SK-N-SH treated with all-trans-retinoic acid at 6 μM for 48 hours (cell line): ENCODE measurements at regions not wholly inside any gene's neighbourhood (a gene's known extent, or its start where the extent isn't known, plus 50 kb on each side); places are given as distances from the start of the nearest gene placed in this dataset.

Source experiments
- ATAC-seq: fragments of 200-7000 bp; cut with Tn5 transposase; 3 replicates; pipeline ENCODE4 v1.9.1; 2020; ENCODE audit warnings: mild to moderate bottlenecking, moderate library complexity
- ARNTL ChIP-seq: fragments of 450-650 bp; formaldehyde crosslinking; IDR thresholded peaks from 2 replicates; pipeline ENCODE4 v1.5.0; 2020; ENCODE audit warnings: low read depth, mild to moderate bottlenecking, moderate library complexity, borderline replicate concordance
- CSDC2 ChIP-seq: fragments of 250-450 bp; sonication (Bioruptor Pico); IDR thresholded peaks from 2 replicates; pipeline ENCODE4 v1.5.0; 2020; ENCODE audit warnings: mild to moderate bottlenecking, moderate library complexity
- ESRRG ChIP-seq: fragments of 250-450 bp; sonication (Bioruptor Pico); IDR thresholded peaks from 2 replicates; pipeline ENCODE4 v1.6.1; 2021; ENCODE audit warnings: mild to moderate bottlenecking
- ISL1 ChIP-seq: fragments of 250-450 bp; sonication (Bioruptor Pico); IDR thresholded peaks from 2 replicates; pipeline ENCODE4 v2.1.2; 2022; ENCODE audit warnings: mild to moderate bottlenecking, moderate library complexity
- OSR1 ChIP-seq: fragments of 250-450 bp; sonication (Bioruptor Pico); IDR thresholded peaks from 2 replicates; pipeline ENCODE4 v1.8.0; 2022; ENCODE audit warnings: moderate library complexity, mild to moderate bottlenecking, inconsistent platforms
- RARB ChIP-seq: fragments of 250-450 bp; sonication (Bioruptor Pico); IDR thresholded peaks from 2 replicates; pipeline ENCODE4 v1.8.0; 2021; ENCODE audit warnings: mild to moderate bottlenecking, moderate library complexity
- SNAI2 ChIP-seq: fragments of 250-450 bp; sonication (Bioruptor Pico); IDR thresholded peaks from 2 replicates; pipeline ENCODE4 v1.5.0; 2020; ENCODE audit warnings: mild to moderate bottlenecking, moderate library complexity
- TCF4 ChIP-seq: fragments of 250-450 bp; sonication (Bioruptor Pico); IDR thresholded peaks from 2 replicates; pipeline ENCODE4 v1.8.0; 2021; ENCODE audit warnings: mild to moderate bottlenecking, moderate library complexity, borderline replicate concordance
- TOX ChIP-seq: fragments of 250-450 bp; sonication (Bioruptor Pico); IDR thresholded peaks from 2 replicates; pipeline ENCODE4 v1.8.0; 2021; ENCODE audit warnings: mild to moderate bottlenecking, moderate library complexity, borderline replicate concordance
- ZC3H10 ChIP-seq: fragments of 250-450 bp; sonication (Bioruptor Pico); IDR thresholded peaks from 2 replicates; pipeline ENCODE4 v1.5.1; 2021; ENCODE audit warnings: mild to moderate bottlenecking, moderate library complexity
- ZFP30 ChIP-seq: fragments of 450-650 bp; formaldehyde crosslinking; IDR thresholded peaks from 2 replicates; pipeline ENCODE4 v1.5.0; 2022; ENCODE audit warnings: mild to moderate bottlenecking, moderate library complexity
- ZNF565 ChIP-seq: fragments of 450-650 bp; formaldehyde crosslinking; conservative IDR thresholded peaks from 2 replicates; pipeline ENCODE4 v1.5.0; 2020; ENCODE audit warnings: low read depth, mild to moderate bottlenecking, moderate library complexity
- ZNF70 ChIP-seq: fragments of 450-650 bp; formaldehyde crosslinking; IDR thresholded peaks from 2 replicates; pipeline ENCODE4 v1.5.0; 2020; ENCODE audit warnings: mild to moderate bottlenecking, moderate library complexity
- ZNF8 ChIP-seq: fragments of 450-650 bp; formaldehyde crosslinking; IDR thresholded peaks from 2 replicates; pipeline ENCODE4 v1.5.0; 2020; ENCODE audit warnings: mild to moderate bottlenecking, moderate library complexity
- TF ChIP-seq, protein P1 (sequence below): fragments of 250-450 bp; sonication (Bioruptor Pico); IDR thresholded peaks from 2 replicates; pipeline ENCODE4 v1.8.0; 2021; ENCODE audit warnings: low read depth, mild to moderate bottlenecking, moderate library complexity, borderline replicate concordance
- TF ChIP-seq, protein P2 (sequence below): fragments of 250-450 bp; sonication (Bioruptor Pico); IDR thresholded peaks from 2 replicates; pipeline ENCODE4 v1.5.1; 2021; ENCODE audit warnings: mild to moderate bottlenecking, moderate library complexity
- TF ChIP-seq, protein P3 (sequence below): fragments of 250-450 bp; sonication (Bioruptor Pico); IDR thresholded peaks from 2 replicates; pipeline ENCODE4 v1.5.0; 2020; ENCODE audit warnings: mild to moderate bottlenecking, moderate library complexity
- TF ChIP-seq, protein P4 (sequence below): fragments of 250-450 bp; sonication (Bioruptor Pico); IDR thresholded peaks from 2 replicates; pipeline ENCODE4 v1.5.1; 2020; ENCODE audit warnings: low read depth, mild to moderate bottlenecking, moderate library complexity
- TF ChIP-seq, protein P5 (sequence below): fragments of 250-450 bp; sonication (Bioruptor Pico); IDR thresholded peaks from 2 replicates; pipeline ENCODE4 v1.8.0; 2020; ENCODE audit warnings: mild to moderate bottlenecking, moderate library complexity, borderline replicate concordance

DNA sequence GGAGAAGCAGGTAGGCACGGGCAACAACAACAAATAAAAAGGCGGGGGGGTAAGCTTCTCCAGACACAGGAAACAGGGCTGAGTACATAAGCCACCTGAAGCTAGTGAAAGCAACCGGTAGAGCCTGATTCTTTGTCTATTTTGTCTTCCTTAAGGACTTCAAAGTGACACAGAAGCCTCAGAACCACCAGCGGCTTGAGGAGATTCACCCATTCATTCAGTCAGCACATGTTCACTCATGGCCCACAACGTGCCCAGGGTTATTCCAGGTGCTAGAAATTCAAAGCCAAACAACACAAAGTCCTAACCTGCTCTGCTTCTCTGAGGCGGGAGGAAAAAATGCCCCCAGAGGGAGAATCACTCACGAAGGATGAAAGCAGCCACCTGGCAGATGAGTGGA is 69.3 kb upstream of the C7orf33 start:
- ATAC-seq: no peak
- TF ChIP-seq ZNF8 (CRISPR knock-in tag): no peak
- TF ChIP-seq, protein P1, sequence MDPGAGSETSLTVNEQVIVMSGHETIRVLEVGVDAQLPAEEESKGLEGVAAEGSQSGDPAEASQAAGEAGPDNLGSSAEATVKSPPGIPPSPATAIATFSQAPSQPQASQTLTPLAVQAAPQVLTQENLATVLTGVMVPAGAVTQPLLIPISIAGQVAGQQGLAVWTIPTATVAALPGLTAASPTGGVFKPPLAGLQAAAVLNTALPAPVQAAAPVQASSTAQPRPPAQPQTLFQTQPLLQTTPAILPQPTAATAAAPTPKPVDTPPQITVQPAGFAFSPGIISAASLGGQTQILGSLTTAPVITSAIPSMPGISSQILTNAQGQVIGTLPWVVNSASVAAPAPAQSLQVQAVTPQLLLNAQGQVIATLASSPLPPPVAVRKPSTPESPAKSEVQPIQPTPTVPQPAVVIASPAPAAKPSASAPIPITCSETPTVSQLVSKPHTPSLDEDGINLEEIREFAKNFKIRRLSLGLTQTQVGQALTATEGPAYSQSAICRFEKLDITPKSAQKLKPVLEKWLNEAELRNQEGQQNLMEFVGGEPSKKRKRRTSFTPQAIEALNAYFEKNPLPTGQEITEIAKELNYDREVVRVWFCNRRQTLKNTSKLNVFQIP (CRISPR knock-in tag): no peak
- no peak for TF ChIP-seq ISL1 (CRISPR knock-in tag)
- TF ChIP-seq ZNF70 (CRISPR knock-in tag): no peak
- TF ChIP-seq TOX (CRISPR knock-in tag): no peak
- no peak for TF ChIP-seq SNAI2
- TF ChIP-seq ZC3H10 (CRISPR knock-in tag): no peak

DNA sequence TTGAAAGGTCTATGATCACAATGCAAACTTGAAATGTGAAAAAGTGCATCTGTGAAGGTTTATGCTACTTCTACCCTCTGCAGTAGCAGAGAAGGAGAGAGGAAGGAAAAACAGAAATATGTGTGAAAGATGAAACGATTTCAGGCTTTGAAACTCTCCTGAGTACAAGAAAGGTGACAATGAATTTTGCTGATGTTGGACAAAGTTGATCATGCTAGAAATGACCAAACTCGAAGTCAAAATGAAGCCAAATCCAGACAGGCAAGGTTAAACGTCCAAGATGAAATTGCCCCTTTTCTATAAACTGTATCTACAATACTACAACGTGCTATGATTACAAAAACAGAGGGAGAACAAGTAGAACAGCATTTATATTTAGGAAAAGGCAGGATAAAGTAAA is 67.0 kb upstream of the C7orf33 start:
- no peak for ATAC-seq

More for the DNA sequence above, 67.0 kb upstream of the C7orf33 start:
- no peak for TF ChIP-seq RARB (CRISPR knock-in tag)
- no peak for TF ChIP-seq TOX (CRISPR knock-in tag)
- TF ChIP-seq ZC3H10 (CRISPR knock-in tag): no peak
- TF ChIP-seq, protein P1 (CRISPR knock-in tag): no peak
- no peak for TF ChIP-seq ZFP30
- no peak for TF ChIP-seq SNAI2
- no peak for TF ChIP-seq ISL1 (CRISPR knock-in tag)
- TF ChIP-seq ZNF565 (CRISPR knock-in tag): no peak
- no peak for TF ChIP-seq ARNTL
- no peak for TF ChIP-seq ZNF8 (CRISPR knock-in tag)
- TF ChIP-seq OSR1 (CRISPR knock-in tag): no peak
- TF ChIP-seq, protein P2, sequence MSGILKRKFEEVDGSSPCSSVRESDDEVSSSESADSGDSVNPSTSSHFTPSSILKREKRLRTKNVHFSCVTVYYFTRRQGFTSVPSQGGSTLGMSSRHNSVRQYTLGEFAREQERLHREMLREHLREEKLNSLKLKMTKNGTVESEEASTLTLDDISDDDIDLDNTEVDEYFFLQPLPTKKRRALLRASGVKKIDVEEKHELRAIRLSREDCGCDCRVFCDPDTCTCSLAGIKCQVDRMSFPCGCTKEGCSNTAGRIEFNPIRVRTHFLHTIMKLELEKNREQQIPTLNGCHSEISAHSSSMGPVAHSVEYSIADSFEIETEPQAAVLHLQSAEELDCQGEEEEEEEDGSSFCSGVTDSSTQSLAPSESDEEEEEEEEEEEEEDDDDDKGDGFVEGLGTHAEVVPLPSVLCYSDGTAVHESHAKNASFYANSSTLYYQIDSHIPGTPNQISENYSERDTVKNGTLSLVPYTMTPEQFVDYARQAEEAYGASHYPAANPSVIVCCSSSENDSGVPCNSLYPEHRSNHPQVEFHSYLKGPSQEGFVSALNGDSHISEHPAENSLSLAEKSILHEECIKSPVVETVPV: no peak
- TF ChIP-seq, protein P3, sequence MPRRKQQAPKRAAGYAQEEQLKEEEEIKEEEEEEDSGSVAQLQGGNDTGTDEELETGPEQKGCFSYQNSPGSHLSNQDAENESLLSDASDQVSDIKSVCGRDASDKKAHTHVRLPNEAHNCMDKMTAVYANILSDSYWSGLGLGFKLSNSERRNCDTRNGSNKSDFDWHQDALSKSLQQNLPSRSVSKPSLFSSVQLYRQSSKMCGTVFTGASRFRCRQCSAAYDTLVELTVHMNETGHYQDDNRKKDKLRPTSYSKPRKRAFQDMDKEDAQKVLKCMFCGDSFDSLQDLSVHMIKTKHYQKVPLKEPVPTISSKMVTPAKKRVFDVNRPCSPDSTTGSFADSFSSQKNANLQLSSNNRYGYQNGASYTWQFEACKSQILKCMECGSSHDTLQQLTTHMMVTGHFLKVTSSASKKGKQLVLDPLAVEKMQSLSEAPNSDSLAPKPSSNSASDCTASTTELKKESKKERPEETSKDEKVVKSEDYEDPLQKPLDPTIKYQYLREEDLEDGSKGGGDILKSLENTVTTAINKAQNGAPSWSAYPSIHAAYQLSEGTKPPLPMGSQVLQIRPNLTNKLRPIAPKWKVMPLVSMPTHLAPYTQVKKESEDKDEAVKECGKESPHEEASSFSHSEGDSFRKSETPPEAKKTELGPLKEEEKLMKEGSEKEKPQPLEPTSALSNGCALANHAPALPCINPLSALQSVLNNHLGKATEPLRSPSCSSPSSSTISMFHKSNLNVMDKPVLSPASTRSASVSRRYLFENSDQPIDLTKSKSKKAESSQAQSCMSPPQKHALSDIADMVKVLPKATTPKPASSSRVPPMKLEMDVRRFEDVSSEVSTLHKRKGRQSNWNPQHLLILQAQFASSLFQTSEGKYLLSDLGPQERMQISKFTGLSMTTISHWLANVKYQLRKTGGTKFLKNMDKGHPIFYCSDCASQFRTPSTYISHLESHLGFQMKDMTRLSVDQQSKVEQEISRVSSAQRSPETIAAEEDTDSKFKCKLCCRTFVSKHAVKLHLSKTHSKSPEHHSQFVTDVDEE: no peak
- TF ChIP-seq ZNF70 (CRISPR knock-in tag): no peak
- no peak for TF ChIP-seq ESRRG (CRISPR knock-in tag)
- no peak for TF ChIP-seq CSDC2 (CRISPR knock-in tag)
- TF ChIP-seq, protein P4, sequence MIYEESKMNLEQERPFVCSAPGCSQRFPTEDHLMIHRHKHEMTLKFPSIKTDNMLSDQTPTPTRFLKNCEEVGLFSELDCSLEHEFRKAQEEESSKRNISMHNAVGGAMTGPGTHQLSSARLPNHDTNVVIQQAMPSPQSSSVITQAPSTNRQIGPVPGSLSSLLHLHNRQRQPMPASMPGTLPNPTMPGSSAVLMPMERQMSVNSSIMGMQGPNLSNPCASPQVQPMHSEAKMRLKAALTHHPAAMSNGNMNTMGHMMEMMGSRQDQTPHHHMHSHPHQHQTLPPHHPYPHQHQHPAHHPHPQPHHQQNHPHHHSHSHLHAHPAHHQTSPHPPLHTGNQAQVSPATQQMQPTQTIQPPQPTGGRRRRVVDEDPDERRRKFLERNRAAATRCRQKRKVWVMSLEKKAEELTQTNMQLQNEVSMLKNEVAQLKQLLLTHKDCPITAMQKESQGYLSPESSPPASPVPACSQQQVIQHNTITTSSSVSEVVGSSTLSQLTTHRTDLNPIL (CRISPR knock-in tag): no peak
- TF ChIP-seq TCF4 (CRISPR knock-in tag): no peak
- TF ChIP-seq, protein P5, sequence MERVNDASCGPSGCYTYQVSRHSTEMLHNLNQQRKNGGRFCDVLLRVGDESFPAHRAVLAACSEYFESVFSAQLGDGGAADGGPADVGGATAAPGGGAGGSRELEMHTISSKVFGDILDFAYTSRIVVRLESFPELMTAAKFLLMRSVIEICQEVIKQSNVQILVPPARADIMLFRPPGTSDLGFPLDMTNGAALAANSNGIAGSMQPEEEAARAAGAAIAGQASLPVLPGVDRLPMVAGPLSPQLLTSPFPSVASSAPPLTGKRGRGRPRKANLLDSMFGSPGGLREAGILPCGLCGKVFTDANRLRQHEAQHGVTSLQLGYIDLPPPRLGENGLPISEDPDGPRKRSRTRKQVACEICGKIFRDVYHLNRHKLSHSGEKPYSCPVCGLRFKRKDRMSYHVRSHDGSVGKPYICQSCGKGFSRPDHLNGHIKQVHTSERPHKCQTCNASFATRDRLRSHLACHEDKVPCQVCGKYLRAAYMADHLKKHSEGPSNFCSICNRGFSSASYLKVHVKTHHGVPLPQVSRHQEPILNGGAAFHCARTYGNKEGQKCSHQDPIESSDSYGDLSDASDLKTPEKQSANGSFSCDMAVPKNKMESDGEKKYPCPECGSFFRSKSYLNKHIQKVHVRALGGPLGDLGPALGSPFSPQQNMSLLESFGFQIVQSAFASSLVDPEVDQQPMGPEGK: no peak
- TF ChIP-seq, all 23 proteins: peak for 0
